Keratinocyte (primary cell): ENCODE measurements at regions not wholly inside any gene's neighbourhood (a gene's known extent, or its start where the extent isn't known, plus 50 kb on each side); places are given as distances from the start of the nearest gene placed in this dataset.
A peak's percentile ranks its signal among the peaks of the same experiment; 100 is the strongest.

Experiments
- DNase-seq: peaks from one replicate; pipeline ENCODE4 v3.0.0-alpha.2; 2011; ENCODE audit warnings: low read depth, missing footprints, low spot score
- FAIRE-seq: peaks from 2 replicates; lab custom pipeline; 2011; peaks lifted over from hg19 to GRCh38; lab: Jason Lieb, UNC
- H2AFZ ChIP-seq: 2 replicates; pipeline ENCODE4 v1.6.0; 2012; ENCODE audit warnings: low read length, control low read depth, inconsistent platforms; ENCODE audit not compliant: control insufficient read depth
- H3K27ac ChIP-seq: 2 replicates; pipeline ENCODE4 v1.5.1; 2011; ENCODE audit warnings: low read length; ENCODE audit not compliant: control insufficient read depth, insufficient read depth
- H3K27me3 ChIP-seq: 3 replicates; pipeline ENCODE4 v1.6.0; 2011; ENCODE audit warnings: low read length; ENCODE audit not compliant: control insufficient read depth, insufficient read depth; ENCODE audit errors: extremely low read depth
- H3K36me3 ChIP-seq, 2 experiments: 2 replicates in 1 of 2; 3 replicates in 1 of 2; pipeline ENCODE4 v1.5.1; 2011; ENCODE audit warnings: low read length in 2 of 2, mild to moderate bottlenecking in 1 of 2; ENCODE audit not compliant: control insufficient read depth in 2 of 2, insufficient read depth in 2 of 2; ENCODE audit errors: extremely low read depth in 1 of 2
- H3K4me1 ChIP-seq: 3 replicates; pipeline ENCODE4 v1.5.1; 2011; ENCODE audit warnings: low read length; ENCODE audit not compliant: control insufficient read depth, insufficient read depth; ENCODE audit errors: extremely low read depth
- H3K4me2 ChIP-seq: 3 replicates; pipeline ENCODE4 v1.6.0; 2011; ENCODE audit warnings: low read depth, low read length; ENCODE audit not compliant: control insufficient read depth, insufficient read depth; ENCODE audit errors: extremely low read depth
- H3K4me3 ChIP-seq, 3 experiments: fragments of 200-600 bp in 1 of 3; sonication (generic) in 1 of 3; 2 replicates in 2 of 3; 3 replicates in 1 of 3; pipeline ENCODE4 v1.5.1; 2011 to 2016; ENCODE audit warnings: low read length in 3 of 3, mild to moderate bottlenecking in 3 of 3, control low read depth in 2 of 3, inconsistent platforms in 1 of 3, low read depth in 1 of 3, mixed read lengths in 1 of 3, mixed run types in 1 of 3, moderate library complexity in 1 of 3; ENCODE audit not compliant: control insufficient read depth in 2 of 3, insufficient read depth in 2 of 3; ENCODE audit errors: extremely low read depth in 1 of 3
- H3K79me2 ChIP-seq: 2 replicates; pipeline ENCODE4 v1.6.0; 2012; ENCODE audit warnings: low read length; ENCODE audit not compliant: control insufficient read depth, insufficient read depth
- H3K9ac ChIP-seq: 3 replicates; pipeline ENCODE4 v1.6.0; 2011; ENCODE audit warnings: low read length; ENCODE audit not compliant: control insufficient read depth, insufficient read depth; ENCODE audit errors: extremely low read depth
- H3K9me1 ChIP-seq: 3 replicates; pipeline ENCODE4 v1.6.0; 2011; ENCODE audit warnings: low read length; ENCODE audit not compliant: control insufficient read depth, insufficient read depth; ENCODE audit errors: extremely low read depth
- H3K9me3 ChIP-seq: 2 replicates; pipeline ENCODE4 v1.5.1; 2012; ENCODE audit warnings: low read depth, low read length; ENCODE audit not compliant: control insufficient read depth
- H4K20me1 ChIP-seq: 3 replicates; pipeline ENCODE4 v1.6.0; 2011; ENCODE audit warnings: low read length; ENCODE audit not compliant: control insufficient read depth, insufficient read depth; ENCODE audit errors: extremely low read depth
- EZH2 ChIP-seq: IDR thresholded peaks from one replicate; pipeline ENCODE4 v1.6.1; 2012; ENCODE audit warnings: inconsistent platforms, mild to moderate bottlenecking, low read length, moderate library complexity
- dilution Hi-C: fragments of 300-500 bp; cut with MboI; formaldehyde crosslinking; loops from one replicate; pipeline ENCODE4 v1.7.0; 2020; ENCODE audit warnings: low sequenced_read_pairs; ENCODE audit not compliant: extremely low pct_ligation_motif_present
- TF ChIP-seq, protein P1 (sequence below), 3 experiments: IDR thresholded peaks in 1 of 3; conservative IDR thresholded peaks in 1 of 3; optimal IDR thresholded peaks in 1 of 3; 2 replicates in 2 of 3; 3 replicates in 1 of 3; pipeline versions ENCODE3 to v1.5.1; 2011; ENCODE audit warnings: low read length in 3 of 3, mild to moderate bottlenecking in 3 of 3, moderate library complexity in 2 of 3, control low read depth in 1 of 3, inconsistent platforms in 1 of 3; ENCODE audit not compliant: insufficient read depth in 2 of 3; ENCODE audit errors: extremely low read depth in 1 of 3

DNA sequence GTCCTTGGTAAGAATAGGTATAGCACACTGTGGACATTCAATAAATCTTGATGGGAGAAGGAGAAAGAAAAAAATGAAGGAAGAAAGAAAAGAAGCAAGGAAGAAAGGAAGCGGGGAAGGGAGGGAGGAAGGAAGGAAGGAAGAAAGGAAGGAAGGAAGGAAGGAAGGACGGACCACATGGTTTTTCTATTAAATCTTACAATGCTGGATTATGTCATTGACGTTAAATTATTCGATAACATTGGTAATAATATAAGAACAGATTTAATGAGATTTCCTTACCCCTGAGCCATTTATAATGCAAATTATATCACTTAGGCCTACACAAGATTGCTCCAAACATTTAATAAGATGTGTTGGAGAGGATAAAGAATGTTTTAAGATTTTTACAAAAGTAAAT lies 124.9 kb upstream of the SYT1 start:
- Histone ChIP-seq H3K4me1 (no peaks in the 10 kb centered on the region), H3K9me3 (no peaks in the 10 kb centered on the region), H3K79me2 (no peaks in the 10 kb centered on the region), H3K4me2 (no peak overlapping the region), H3K9ac (no peak overlapping the region), H2AFZ (no peak overlapping the region), H3K9me1 (no peaks in the 10 kb centered on the region), H3K27me3 (no peaks in the 10 kb centered on the region), H3K36me3 (no peaks in the 10 kb centered on the region), H4K20me1 (no peaks in the 10 kb centered on the region), H3K4me3 (no peak overlapping the region), H3K27ac (no peak overlapping the region)
- FAIRE-seq: no peak
- dilution Hi-C loops: no loop called here
- TF ChIP-seq EZH2: no peak
- TF ChIP-seq, protein P1, sequence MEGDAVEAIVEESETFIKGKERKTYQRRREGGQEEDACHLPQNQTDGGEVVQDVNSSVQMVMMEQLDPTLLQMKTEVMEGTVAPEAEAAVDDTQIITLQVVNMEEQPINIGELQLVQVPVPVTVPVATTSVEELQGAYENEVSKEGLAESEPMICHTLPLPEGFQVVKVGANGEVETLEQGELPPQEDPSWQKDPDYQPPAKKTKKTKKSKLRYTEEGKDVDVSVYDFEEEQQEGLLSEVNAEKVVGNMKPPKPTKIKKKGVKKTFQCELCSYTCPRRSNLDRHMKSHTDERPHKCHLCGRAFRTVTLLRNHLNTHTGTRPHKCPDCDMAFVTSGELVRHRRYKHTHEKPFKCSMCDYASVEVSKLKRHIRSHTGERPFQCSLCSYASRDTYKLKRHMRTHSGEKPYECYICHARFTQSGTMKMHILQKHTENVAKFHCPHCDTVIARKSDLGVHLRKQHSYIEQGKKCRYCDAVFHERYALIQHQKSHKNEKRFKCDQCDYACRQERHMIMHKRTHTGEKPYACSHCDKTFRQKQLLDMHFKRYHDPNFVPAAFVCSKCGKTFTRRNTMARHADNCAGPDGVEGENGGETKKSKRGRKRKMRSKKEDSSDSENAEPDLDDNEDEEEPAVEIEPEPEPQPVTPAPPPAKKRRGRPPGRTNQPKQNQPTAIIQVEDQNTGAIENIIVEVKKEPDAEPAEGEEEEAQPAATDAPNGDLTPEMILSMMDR (optimal IDR thresholded peaks at IDR 0.05 in 1 of 3, IDR thresholded peaks at IDR 0.05 in 1 of 3, conservative IDR thresholded peaks at IDR 0.05 in 1 of 3; ENCODE audit: extremely low read depth in 1 of 3, insufficient read depth in 2 of 3, low read length in 3 of 3): no peak
- no peak for DNase-seq

DNA sequence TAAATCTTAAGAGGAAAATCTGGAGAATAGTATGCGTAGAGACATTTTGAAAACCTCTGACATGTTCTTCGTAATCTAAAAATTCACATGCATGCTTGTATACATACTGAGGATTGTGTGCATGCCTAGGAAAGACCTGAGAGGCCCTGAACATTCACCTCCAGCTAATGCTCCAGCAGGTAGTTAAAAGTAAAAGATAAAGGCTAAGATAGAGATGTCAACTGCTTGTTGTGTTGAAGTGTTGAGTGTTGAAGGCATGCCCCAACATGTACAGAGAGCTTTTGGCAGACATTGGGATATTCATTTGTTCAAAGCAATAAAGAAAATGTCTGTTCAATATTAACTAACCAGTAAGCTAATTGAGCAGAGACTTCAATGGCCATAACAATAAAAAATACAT lies 118.6 kb upstream of the SYT1 start:
- no peaks in the 10 kb centered on the region for H3K9me3 ChIP-seq
- no peak overlapping the region for H3K27ac ChIP-seq
- no peak for TF ChIP-seq EZH2
- TF ChIP-seq, protein P1 (optimal IDR thresholded peaks at IDR 0.05 in 1 of 3, IDR thresholded peaks at IDR 0.05 in 1 of 3, conservative IDR thresholded peaks at IDR 0.05 in 1 of 3; ENCODE audit: extremely low read depth in 1 of 3, insufficient read depth in 2 of 3, low read length in 3 of 3): no peak
- no peak overlapping the region for H3K4me2 ChIP-seq
- H3K9me1 ChIP-seq: no peaks in the 10 kb centered on the region
- H3K4me3 ChIP-seq: no peak overlapping the region
- H3K9ac ChIP-seq: no peak overlapping the region
- no peaks in the 10 kb centered on the region for H3K36me3 ChIP-seq
- H2AFZ ChIP-seq: peak overlapping the region; percentile 34
- no peaks in the 10 kb centered on the region for H3K79me2 ChIP-seq
- DNase-seq: no peak
- H4K20me1 ChIP-seq: no peaks in the 10 kb centered on the region
- dilution Hi-C loops: no loop called here
- H3K4me1 ChIP-seq: peaks cover 8% of the 10 kb centered on the region
- no peaks in the 10 kb centered on the region for H3K27me3 ChIP-seq
- FAIRE-seq: peak; percentile 43
